DOHH2 (cell line): ENCODE measurements at regions not wholly inside any gene's neighbourhood (a gene's known extent, or its start where the extent isn't known, plus 50 kb on each side); places are given as distances from the start of the nearest gene placed in this dataset.

Source experiments
- H3F3A ChIP-seq: fragments of 200-600 bp; sonication (generic), shearing (Covaris generic); 2 replicates; pipeline ENCODE4 v1.6.0; 2016; ENCODE audit warnings: antibody characterized with exemption, mild to moderate bottlenecking; ENCODE audit not compliant: control insufficient read depth, insufficient read depth
- H3K27ac ChIP-seq: fragments of 200-600 bp; sonication (generic); 2 replicates; pipeline ENCODE4 v1.5.1; 2014; ENCODE audit warnings: low read depth, mild to moderate bottlenecking, low read length, moderate library complexity
- H3K27me3 ChIP-seq: fragments of 200-600 bp; sonication (generic); 2 replicates; pipeline ENCODE4 v1.6.1; 2014; ENCODE audit warnings: mild to moderate bottlenecking, low read length, mixed read lengths; ENCODE audit not compliant: control insufficient read depth
- H3K36me3 ChIP-seq: fragments of 200-600 bp; sonication (generic); 2 replicates; pipeline ENCODE4 v1.6.1; 2014; ENCODE audit warnings: mild to moderate bottlenecking, low read length, moderate library complexity, mixed read lengths; ENCODE audit not compliant: control insufficient read depth
- H3K4me1 ChIP-seq: fragments of 200-600 bp; sonication (generic); 2 replicates; pipeline ENCODE4 v1.6.1; 2014; ENCODE audit warnings: mild to moderate bottlenecking, low read length, mixed read lengths; ENCODE audit not compliant: control insufficient read depth
- H3K4me2 ChIP-seq: fragments of 200-600 bp; sonication (generic); 2 replicates; pipeline ENCODE4 v1.6.0; 2014; ENCODE audit warnings: mild to moderate bottlenecking, low read length, moderate library complexity
- H3K4me3 ChIP-seq: fragments of 200-600 bp; sonication (generic); 2 replicates; pipeline ENCODE4 v1.5.1; 2014; ENCODE audit warnings: mild to moderate bottlenecking, low read length, mixed read lengths
- H3K79me2 ChIP-seq: fragments of 200-600 bp; sonication (generic); 2 replicates; pipeline ENCODE4 v1.6.1; 2014; ENCODE audit warnings: mild to moderate bottlenecking, low read length, mixed read lengths; ENCODE audit not compliant: control insufficient read depth
- H3K9me2 ChIP-seq: fragments of 200-600 bp; sonication (generic); replicated peaks from 2 replicates; pipeline ENCODE4 v1.6.1; 2014; ENCODE audit warnings: mild to moderate bottlenecking, low read length, mixed read lengths; ENCODE audit not compliant: control insufficient read depth
- H3K9me3 ChIP-seq: fragments of 200-600 bp; sonication (generic); 2 replicates; pipeline ENCODE4 v1.6.1; 2014; ENCODE audit warnings: antibody characterized with exemption, low read length, mixed read lengths; ENCODE audit not compliant: control insufficient read depth, insufficient read depth
- H4K20me1 ChIP-seq: fragments of 200-600 bp; sonication (generic); 2 replicates; pipeline ENCODE4 v1.6.0; 2014; ENCODE audit warnings: low read depth, mild to moderate bottlenecking, antibody characterized with exemption, low read length, moderate library complexity; ENCODE audit not compliant: control insufficient read depth, insufficient read depth
- EZH2phosphoT487 ChIP-seq: fragments of 200-600 bp; sonication (generic); IDR thresholded peaks from 2 replicates; pipeline ENCODE4 v1.6.1; 2017; ENCODE audit warnings: borderline replicate concordance, mild to moderate bottlenecking, antibody characterized with exemption, low read length, moderate library complexity, mixed read lengths
- TF ChIP-seq, protein P1 (sequence below): fragments of 200-600 bp; sonication (generic); IDR thresholded peaks from one replicate; pipeline ENCODE4 v1.5.1; 2014; ENCODE audit warnings: antibody characterized with exemption, mild to moderate bottlenecking, low read depth, low read length; ENCODE audit not compliant: poor library complexity, severe bottlenecking

DNA sequence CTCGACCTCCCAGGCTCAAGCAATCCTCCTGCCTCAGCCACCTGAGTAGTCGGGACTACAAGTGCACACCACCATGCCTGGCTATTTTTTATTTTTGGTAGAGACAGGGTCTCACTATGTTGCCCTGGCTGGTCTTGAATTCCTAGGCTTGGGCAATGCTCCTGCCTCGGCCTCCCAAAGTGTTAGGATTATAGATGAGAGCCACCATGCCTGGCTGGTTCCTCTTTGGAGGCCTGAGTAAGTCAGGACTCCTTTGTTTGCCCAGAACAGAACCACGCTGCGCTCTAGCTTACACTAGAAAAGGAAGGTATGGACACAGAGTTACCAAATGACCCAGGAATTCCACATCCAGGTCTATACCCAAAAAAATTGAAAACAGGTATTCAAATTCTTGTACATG is 135.9 kb upstream of the SLC1A4 start:
- peaks cover 8% of the 10 kb centered on the region; the same call in 1 of the 2 replicates for H3F3A ChIP-seq
- H3K27me3 ChIP-seq, result no peaks in the 10 kb centered on the region
- no peaks in the 10 kb centered on the region for H3K9me2 ChIP-seq
- peak overlapping the region; percentile 71 for H3K4me2 ChIP-seq
- no peaks in the 10 kb centered on the region for H4K20me1 ChIP-seq
- TF ChIP-seq, protein P1, sequence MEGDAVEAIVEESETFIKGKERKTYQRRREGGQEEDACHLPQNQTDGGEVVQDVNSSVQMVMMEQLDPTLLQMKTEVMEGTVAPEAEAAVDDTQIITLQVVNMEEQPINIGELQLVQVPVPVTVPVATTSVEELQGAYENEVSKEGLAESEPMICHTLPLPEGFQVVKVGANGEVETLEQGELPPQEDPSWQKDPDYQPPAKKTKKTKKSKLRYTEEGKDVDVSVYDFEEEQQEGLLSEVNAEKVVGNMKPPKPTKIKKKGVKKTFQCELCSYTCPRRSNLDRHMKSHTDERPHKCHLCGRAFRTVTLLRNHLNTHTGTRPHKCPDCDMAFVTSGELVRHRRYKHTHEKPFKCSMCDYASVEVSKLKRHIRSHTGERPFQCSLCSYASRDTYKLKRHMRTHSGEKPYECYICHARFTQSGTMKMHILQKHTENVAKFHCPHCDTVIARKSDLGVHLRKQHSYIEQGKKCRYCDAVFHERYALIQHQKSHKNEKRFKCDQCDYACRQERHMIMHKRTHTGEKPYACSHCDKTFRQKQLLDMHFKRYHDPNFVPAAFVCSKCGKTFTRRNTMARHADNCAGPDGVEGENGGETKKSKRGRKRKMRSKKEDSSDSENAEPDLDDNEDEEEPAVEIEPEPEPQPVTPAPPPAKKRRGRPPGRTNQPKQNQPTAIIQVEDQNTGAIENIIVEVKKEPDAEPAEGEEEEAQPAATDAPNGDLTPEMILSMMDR, result no peak
- TF ChIP-seq EZH2phosphoT487, result no peak
- peaks cover 56% of the 10 kb centered on the region for H3K4me1 ChIP-seq
- H3K27ac ChIP-seq, result peak overlapping the region; percentile 64
- H3K79me2 ChIP-seq, result no peaks in the 10 kb centered on the region
- H3K4me3 ChIP-seq, result peak overlapping the region; percentile 51
- H3K9me3 ChIP-seq, result no peaks in the 10 kb centered on the region
- no peaks in the 10 kb centered on the region for H3K36me3 ChIP-seq

DNA sequence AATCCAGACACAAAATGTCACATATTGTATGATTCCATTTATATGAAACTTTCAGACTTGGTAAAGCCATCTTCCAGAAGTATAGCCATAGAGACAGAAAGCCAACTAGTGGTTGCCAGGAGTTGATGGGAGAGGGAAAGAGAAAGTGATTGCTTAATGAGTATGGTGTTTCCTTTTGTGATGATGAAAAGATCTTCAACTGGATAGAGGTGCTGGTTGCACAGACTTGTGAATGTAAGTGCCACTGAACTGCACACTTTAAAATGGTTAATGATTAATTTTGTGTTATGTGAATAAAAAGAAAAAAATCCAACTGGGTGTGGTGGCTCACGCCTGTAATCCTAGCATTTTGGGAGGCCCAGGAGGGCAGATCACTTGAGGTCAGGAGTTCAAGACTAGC is 135.3 kb upstream of the SLC1A4 start:
- H3K9me3 ChIP-seq, result no peaks in the 10 kb centered on the region
- peaks cover 12% of the 10 kb centered on the region for H3F3A ChIP-seq
- H3K79me2 ChIP-seq, result no peaks in the 10 kb centered on the region
- no peaks in the 10 kb centered on the region for H3K9me2 ChIP-seq
- no peaks in the 10 kb centered on the region for H4K20me1 ChIP-seq
- no peak overlapping the region for H3K27ac ChIP-seq
- peaks cover 62% of the 10 kb centered on the region for H3K4me1 ChIP-seq
- no peaks in the 10 kb centered on the region for H3K36me3 ChIP-seq
- H3K4me2 ChIP-seq, result no peak overlapping the region
- no peaks in the 10 kb centered on the region for H3K27me3 ChIP-seq
- H3K4me3 ChIP-seq, result no peak overlapping the region
- no peak for TF ChIP-seq EZH2phosphoT487
- TF ChIP-seq, protein P1, result no peak

DNA sequence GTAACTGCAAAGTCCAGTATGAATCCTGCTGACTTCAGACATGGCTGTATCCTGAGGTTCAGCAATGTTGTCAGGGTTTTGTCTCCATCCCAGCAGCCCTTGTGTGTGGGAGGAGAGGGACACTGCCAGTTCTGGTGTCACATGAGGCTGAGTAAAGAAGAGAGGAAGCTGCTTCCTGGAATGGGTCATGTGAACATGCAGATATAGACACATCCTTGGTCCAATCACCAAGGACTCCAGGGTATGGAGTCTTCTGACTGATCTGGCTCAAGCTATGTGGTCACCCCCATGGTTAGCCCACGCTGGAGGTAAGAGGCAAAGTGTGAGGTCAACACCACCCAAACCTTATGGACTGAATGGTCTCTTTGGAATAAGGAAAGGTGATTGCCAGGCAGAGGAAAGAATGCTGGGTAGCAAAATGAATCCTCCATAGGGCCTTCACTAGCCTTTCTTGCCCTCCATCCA is 134.4 kb upstream of the SLC1A4 start:
- Histone ChIP-seq H3K4me1 (peaks cover 71% of the 10 kb centered on the region), H3K9me3 (no peaks in the 10 kb centered on the region), H3K9me2 (no peaks in the 10 kb centered on the region), H3K27ac (no peak overlapping the region), H3K27me3 (no peaks in the 10 kb centered on the region), H3K36me3 (no peaks in the 10 kb centered on the region), H3K79me2 (no peaks in the 10 kb centered on the region), H3F3A (peaks cover 14% of the 10 kb centered on the region), H3K4me2 (no peak overlapping the region), H4K20me1 (no peaks in the 10 kb centered on the region), H3K4me3 (no peak overlapping the region)
- TF ChIP-seq EZH2phosphoT487, result no peak
- TF ChIP-seq, protein P1, result no peak
